ENCODE measurements at regions not wholly inside any gene's neighbourhood (a gene's known extent, or its start where the extent isn't known, plus 50 kb on each side); places are given as distances from the start of the nearest gene placed in this dataset.

GRCh38 chr21:27580276-27580675 is 613.4 kb upstream of the ADAMTS5 start:
- H3K27ac Mint-ChIP-seq, result no peak overlapping the region
- CTCF ChIA-PET, result no interaction called here
- ATAC-seq, result no peak
- no peaks in the 10 kb centered on the region for H3K27me3 Mint-ChIP-seq (ENCODE audit: low read depth)
- no peak overlapping the region for H3K4me3 Mint-ChIP-seq
- H3K36me3 Mint-ChIP-seq, result 0 out of 2 replicates have a peak, but pooled peaks cover 2% of the 10 kb centered on the region
- H3K4me1 Mint-ChIP-seq, result no peaks in the 10 kb centered on the region
- POLR2A ChIA-PET, result no interaction called here
- TF ChIP-seq ZNF317 (CRISPR knock-in tag; IDR thresholded peaks at IDR 0.05; ENCODE audit: borderline replicate concordance, low read depth) (no peak), ARID4B (CRISPR knock-in tag; IDR thresholded peaks at IDR 0.05; ENCODE audit: borderline replicate concordance) (no peak), USF2 (CRISPR knock-in tag; IDR thresholded peaks at IDR 0.05) (no peak), SMAD3 (CRISPR knock-in tag; IDR thresholded peaks at IDR 0.05; ENCODE audit: borderline replicate concordance) (no peak), MAX (CRISPR knock-in tag; IDR thresholded peaks at IDR 0.05) (no peak), E2F5 (CRISPR knock-in tag; IDR thresholded peaks at IDR 0.05) (no peak), ZNF423 (CRISPR knock-in tag; IDR thresholded peaks at IDR 0.05) (no peak), HMGXB4 (CRISPR knock-in tag; IDR thresholded peaks at IDR 0.05) (no peak), ZNF532 (CRISPR knock-in tag; IDR thresholded peaks at IDR 0.05; ENCODE audit: borderline replicate concordance) (no peak), CREM (CRISPR knock-in tag; IDR thresholded peaks at IDR 0.05) (no peak), ZSCAN18 (CRISPR knock-in tag; IDR thresholded peaks at IDR 0.05) (no peak), MXD4 (CRISPR knock-in tag; IDR thresholded peaks at IDR 0.05; ENCODE audit: borderline replicate concordance) (no peak), TCF7 (CRISPR knock-in tag; IDR thresholded peaks at IDR 0.05; ENCODE audit: low read depth) (no peak), FOXK1 (CRISPR knock-in tag; IDR thresholded peaks at IDR 0.05) (no peak)
- H3K9me3 Mint-ChIP-seq, result peaks cover 11% of the 10 kb centered on the region; the same call in 1 of the 2 replicates
- no peak for DNase-seq (ENCODE audit: low spot score)
